Stimulated activated CD4-positive, alpha-beta T cell treated with anti-CD3 and anti-CD28 coated beads, Interleukin-1b, Interleukin-23, amount 100 ng/mL, for 24 hours (primary cell): ENCODE measurements at regions not wholly inside any gene's neighbourhood (a gene's known extent, or its start where the extent isn't known, plus 50 kb on each side); places are given as distances from the start of the nearest gene placed in this dataset.

Source experiments
- DNase-seq, 4 experiments: peaks; one replicate each; pipeline ENCODE4 v3.0.0-alpha.2; 2020; ENCODE audit warnings: low read depth in 4 of 4, low spot score in 1 of 4

- no peak for DNase-seq
Observed at GRCh38 chr6:1482381-1483166, 93.2 kb downstream of the FOXF2 start.

- DNase-seq, result no peak
Observed at GRCh38 chr6:1485678-1486077, 96.3 kb downstream of the FOXF2 start.

GRCh38 chr6:1486387-1486786 is 97.0 kb downstream of the FOXF2 start:
- DNase-seq, result no peak

GRCh38 chr6:1487239-1487638 is 97.9 kb downstream of the FOXF2 start:
- DNase-seq, result no peak

GRCh38 chr6:1491025-1491424 is 101.6 kb downstream of the FOXF2 start:
- no peak for DNase-seq

GRCh38 chr6:1491591-1492319 is 102.4 kb downstream of the FOXF2 start:
- no peak for DNase-seq

- no peak for DNase-seq
Observed at GRCh38 chr6:1494671-1495070, 105.3 kb downstream of the FOXF2 start.

GRCh38 chr6:1495344-1495743 is 106.0 kb downstream of the FOXF2 start:
- DNase-seq, result no peak

GRCh38 chr6:1496092-1496491 is 106.7 kb downstream of the FOXF2 start:
- no peak for DNase-seq

GRCh38 chr6:1496836-1497760 is 107.7 kb downstream of the FOXF2 start:
- no peak for DNase-seq

- DNase-seq, result no peak
Observed at GRCh38 chr6:1497761-1498105, 108.4 kb downstream of the FOXF2 start.

- no peak for DNase-seq
Observed at GRCh38 chr6:1498491-1499113, 109.2 kb downstream of the FOXF2 start.

GRCh38 chr6:1499777-1500176 is 109.9 kb upstream of the FOXC1 start:
- DNase-seq, result no peak

GRCh38 chr6:1500913-1501312 is 108.8 kb upstream of the FOXC1 start:
- no peak for DNase-seq

- no peak for DNase-seq
Observed at GRCh38 chr6:1502041-1502440, 107.7 kb upstream of the FOXC1 start.

GRCh38 chr6:1503811-1504210 is 105.9 kb upstream of the FOXC1 start:
- DNase-seq, result no peak

- DNase-seq, result no peak
Observed at GRCh38 chr6:1504465-1504864, 105.2 kb upstream of the FOXC1 start.

GRCh38 chr6:1507251-1507650 is 102.5 kb upstream of the FOXC1 start:
- DNase-seq, result no peak

GRCh38 chr6:1509241-1509640 is 100.5 kb upstream of the FOXC1 start:
- no peak for DNase-seq

GRCh38 chr6:1510239-1510638 is 99.5 kb upstream of the FOXC1 start:
- no peak for DNase-seq

GRCh38 chr6:1513215-1513780 is 96.4 kb upstream of the FOXC1 start:
- no peak for DNase-seq
